GM21381 (cell line): ENCODE measurements at regions not wholly inside any gene's neighbourhood (a gene's known extent, or its start where the extent isn't known, plus 50 kb on each side); places are given as distances from the start of the nearest gene placed in this dataset.

Source experiments
- ATAC-seq: cut with Tn5 transposase; IDR thresholded peaks from one replicate; pipeline ENCODE4 v1.9.1; 2021; ENCODE audit warnings: mild to moderate bottlenecking, moderate library complexity; ENCODE audit not compliant: unreplicated experiment

DNA sequence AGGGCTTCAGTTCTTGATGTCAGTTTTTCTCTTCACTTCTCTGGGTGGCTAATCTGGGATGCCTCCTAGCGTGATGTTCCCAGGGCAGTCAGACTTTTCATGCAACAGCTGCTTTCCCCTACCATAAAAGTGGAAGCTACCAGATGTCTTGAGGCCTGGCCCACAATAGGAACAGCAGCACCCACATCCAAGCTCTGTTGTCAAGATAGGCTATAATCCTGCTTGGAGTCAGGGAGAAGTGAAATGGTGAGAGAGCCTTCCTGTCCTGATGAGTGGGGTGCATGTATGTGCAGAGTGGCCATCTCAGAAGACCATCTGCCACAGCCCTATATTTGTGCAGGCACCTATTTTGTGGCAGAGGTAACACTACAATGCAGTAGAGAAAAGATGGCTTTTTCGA, 108.0 kb downstream of the HTR5A start:
- no peak for ATAC-seq

DNA sequence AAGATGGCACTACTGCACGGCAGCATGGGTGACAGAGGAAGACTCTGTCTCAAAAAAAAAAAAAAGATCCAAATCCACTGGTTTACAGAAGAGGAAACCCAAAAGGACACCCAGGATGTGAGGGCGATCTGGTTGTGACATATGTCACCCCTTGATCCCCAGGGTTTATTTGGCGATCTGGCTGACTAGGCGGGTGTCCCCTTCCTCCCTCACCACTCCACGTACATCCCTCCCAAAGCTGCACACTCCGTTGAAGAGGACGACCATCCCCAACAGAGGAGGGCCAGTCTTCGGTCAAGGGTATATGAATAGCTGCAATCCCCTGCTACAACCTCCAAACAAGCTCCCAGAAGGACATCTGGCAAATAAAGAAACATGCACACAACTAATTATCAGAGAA, 111.6 kb downstream of the HTR5A start:
- ATAC-seq = no peak

- no peak for ATAC-seq
These were observed 112.4 kb downstream of the HTR5A start for GRCh38 chr7:155182406-155182970.

GRCh38 chr7:155183655-155184054, 113.5 kb downstream of the HTR5A start:
- no peak for ATAC-seq

- no peak for ATAC-seq
These were observed 112.8 kb upstream of the INSIG1 start for GRCh38 chr7:155184923-155185322.

DNA sequence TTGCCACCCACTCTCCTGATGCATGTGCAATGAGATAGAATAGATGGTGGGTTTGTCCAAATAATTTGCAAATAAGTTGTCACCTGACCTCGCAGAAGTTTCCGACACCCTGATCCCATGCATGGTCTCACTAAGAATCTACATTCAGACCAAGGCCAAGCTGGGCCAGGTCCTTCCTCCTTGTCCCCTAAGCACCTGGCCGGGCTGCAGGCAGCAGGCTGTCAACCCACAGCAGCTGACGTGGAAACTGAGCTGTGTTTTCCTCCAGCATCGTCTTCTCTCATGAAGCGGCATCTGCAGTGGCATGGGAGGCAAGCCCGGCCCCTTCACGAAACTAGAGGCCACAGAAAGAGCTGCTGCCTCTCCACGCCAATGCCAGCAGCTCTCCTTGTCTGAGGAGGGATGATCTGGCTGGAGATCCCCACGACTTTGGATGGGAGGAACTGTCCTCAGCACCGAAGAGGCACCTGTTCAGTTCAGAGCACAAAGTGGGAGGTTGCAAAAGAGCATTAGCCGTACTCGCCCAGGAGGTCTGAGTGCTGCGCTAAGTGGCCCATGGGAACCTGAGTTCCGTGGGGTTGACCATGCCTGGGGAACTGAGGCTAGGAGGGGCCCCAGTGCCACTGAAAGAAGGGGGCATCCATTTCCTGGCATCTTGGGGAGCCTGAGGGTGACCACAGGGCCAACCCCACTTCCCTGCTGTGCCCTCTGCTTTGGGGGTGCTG, 110.5 kb upstream of the INSIG1 start:
- no peak for ATAC-seq

- no peak for ATAC-seq
These were observed 109.3 kb upstream of the INSIG1 start for GRCh38 chr7:155188357-155188756.

DNA sequence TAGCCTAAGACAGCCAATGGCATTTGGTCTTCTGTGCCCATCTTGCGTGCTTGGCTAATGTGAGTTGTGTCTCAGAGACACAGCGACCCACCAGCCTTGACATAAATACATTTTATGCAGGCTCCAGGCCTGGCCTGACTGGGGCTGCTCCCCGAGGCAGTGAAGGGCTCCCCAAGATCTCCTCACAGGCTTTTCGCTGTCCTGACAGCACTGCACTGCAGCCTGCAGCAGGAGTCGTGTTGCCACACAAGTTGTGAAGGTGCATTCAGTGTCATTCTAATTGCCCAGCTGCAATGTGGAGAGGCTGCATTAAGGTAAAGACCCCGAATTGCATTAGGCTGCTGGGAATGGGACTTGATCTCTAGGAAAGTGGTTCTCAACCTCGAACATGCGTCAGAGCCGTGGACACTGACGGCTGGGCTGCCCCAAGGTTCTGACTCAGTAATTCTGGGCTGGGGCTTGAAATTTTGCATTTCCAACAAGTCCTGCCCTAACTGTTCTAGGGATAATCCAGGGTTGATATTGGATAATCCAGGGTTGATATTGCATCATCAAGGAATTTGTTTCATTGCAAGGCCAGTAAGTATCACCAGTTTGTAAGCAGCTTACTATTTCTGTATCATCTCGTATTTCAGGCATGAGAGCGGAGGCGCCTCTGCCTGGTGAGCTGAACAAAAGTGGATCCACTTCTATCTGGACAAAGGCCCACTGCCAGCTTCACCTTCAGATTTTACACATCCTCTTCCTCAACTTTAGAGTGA, 108.7 kb upstream of the INSIG1 start:
- ATAC-seq = no peak

DNA sequence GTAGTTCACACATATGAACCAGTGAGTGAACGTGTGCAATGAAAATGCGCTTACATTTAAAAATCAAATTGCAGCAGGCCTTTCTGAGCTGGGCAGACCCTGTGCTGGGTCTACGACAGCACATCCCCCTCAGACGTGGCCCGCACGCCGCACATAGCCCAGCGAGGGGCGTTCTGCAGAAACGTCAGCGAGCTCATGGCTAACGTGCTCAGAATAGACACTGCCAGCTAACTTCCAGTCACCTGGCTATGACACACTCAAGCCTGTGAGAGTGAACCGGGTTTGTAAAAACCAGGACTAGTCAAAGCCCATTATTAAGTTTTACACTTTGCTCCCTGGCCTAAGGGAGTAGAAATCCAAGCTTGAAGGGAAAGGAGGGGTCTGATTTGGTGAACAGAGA, 108.1 kb upstream of the INSIG1 start:
- ATAC-seq = no peak

GRCh38 chr7:155190688-155191087, 107.0 kb upstream of the INSIG1 start:
- ATAC-seq = peak; percentile 55

GRCh38 chr7:155191137-155191536, 106.5 kb upstream of the INSIG1 start:
- no peak for ATAC-seq

DNA sequence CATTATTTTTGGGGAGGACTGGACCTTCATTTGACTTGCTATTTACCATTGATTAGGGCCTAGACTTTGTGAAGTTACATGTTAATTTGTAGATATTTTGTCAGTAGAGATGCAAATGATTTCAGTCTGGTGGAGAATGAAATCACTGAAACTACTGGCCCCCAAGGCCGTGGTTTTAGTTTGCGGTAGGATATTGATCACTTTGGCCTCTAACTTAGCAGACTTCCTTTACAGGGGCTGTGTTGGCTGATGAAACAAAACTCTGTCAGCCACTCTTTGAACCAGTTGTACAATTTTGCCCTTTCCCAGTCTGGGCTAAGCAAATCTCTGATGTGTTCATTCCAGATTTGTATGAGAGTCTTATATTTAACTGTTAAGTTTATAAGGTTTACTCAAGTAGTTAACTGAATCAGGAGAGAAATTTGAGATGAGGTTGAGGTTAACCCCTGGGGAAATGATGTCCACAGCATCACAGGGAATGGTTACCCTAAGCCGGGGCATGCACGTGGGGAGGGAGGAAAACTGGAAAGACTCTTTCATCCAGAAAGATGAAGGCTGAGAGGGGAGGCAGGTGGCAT, 105.7 kb upstream of the INSIG1 start:
- ATAC-seq = peak; percentile 66

DNA sequence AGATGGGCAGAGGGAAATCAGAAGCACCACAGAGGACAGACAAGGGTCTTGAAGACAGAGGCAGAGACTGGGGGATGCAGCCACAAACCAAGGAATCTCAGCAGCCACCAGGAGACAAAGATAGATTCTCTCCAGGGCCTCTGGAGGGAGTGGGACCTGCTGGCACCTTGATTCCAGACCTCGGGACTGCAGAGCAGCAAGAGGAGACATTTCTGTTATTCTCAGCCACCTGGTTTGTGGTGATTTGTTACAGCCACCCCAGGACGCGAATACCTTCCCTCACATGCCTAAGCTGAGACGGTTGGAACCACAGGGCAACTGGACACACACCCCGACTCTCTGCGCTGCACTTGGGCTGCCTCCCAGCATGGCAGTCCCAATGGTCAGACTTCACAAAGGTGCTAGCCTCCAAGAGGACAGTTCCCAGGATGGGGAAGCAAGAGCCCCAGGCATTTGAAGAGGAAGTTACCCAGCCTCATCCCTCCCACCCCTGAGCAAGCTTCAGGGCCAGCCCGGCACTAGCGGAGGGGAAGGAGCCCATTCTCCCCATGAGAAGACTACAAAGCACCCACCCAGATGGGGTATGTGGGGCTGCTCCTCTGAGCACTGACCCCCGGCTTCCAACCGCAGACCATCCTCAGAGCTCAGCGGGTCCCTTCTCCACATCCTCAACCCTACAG, 104.6 kb upstream of the INSIG1 start:
- no peak for ATAC-seq

DNA sequence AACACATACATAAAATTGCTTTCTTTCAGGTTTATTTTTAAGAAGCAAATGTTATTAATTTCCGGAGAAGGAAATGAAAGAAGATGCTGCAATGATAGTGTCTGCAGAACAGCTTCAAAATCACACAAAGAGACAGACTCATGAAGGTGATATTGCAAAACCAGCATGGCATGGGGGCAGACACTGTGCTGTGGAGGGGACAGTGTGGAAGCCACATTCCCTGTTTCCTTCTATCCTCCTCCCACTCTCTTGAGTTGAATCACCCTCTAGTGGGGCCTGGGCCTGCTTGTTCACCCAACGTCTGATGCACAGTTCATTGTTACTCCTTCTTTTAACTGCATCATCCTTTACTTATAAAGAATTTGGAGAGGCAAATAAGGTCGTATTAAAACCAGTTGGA, 104.0 kb upstream of the INSIG1 start:
- no peak for ATAC-seq

DNA sequence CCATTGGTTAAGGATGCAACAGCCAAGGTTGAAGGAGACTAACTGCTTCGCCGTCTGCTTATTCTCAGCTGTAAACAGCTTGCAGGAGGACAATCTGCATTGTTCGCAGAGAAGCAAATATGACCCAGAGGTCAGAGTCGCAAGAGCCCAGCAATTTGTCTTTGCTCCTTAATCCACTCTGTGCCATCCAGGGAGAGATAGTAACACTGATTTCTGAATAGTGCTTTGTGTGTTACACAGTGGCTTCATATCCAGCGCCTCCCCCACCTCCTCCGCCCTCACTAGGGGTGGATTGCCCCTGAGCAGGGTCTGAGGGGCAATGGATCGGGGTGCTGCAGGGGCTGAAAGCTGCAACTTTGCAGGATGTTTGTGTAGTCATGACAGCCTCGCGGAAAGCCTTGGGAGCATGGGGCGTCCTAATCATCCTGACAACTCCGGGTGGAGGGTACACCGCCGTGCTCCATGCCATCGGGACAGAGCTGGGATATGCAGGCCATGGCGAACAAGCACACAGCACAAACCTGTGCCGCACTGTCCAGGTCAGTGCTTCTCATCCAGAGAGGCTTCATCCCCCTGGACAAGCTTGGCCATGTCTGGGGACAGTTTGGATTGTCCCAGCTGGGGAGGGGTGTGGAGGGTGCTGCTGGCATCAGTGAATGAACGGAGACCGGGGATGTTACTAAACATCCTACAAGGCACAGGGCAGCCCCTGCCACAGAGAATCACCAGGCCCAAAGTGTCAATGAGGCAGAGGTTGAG, 103.1 kb upstream of the INSIG1 start:
- no peak for ATAC-seq

DNA sequence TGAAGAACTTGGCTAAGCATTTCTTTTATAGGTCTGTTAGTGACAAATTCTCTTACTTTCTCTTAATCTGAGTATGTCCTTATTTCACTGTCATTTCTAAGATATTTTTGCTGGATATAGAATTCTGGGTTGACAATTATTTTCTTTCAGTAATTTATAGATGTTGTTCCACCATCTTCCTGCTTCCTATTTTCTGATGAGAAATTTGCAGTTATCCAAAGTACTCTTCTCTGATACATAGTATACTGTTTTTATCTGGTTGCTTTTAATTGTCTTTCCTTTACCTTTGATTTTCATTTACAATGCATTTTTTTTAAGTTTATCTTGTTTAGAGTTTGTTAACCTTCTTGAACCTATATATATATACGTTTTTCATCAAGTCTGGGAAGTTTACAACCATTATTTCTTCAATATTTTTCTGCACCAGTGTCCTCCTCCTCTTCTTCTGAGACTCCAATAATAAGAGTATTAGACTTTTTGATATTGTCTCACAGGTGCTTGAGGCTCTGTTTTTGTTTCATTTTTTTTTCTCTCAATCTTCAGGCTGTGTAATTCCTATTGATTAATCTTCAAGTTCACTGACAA, 101.6 kb upstream of the INSIG1 start:
- ATAC-seq = no peak

DNA sequence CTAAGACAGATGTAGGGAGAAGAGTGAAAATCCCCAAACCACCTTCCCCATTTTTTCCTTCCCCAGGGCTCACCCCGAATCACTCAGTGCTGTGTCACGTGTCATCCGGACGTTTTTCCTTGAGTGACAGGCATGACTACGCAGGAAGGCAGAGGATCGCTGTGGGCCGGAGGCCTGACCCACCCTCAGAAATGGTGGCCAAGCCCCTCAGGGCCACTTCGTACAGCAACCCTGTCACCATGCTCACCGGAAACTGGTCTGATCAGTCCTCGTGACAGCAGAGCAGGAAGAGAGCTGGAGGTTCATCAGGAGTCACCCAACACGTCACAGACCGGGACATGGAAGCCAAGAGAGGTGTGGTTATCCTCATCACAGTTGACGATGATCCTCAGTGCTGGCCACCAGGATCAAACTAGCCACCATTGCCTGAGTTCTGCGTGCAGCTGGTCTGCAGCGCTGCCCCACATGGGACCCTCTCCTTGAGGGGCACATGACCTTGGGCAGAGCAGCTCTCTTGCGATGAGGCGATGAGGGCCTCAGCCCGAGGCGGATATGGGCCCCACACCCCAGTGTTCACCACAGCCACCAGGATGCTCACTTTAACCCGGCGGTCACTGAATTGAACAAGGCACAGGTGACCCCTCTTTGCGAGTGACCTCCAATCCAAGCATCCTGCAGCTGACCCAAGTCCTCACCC, 99.3 kb upstream of the INSIG1 start:
- ATAC-seq = no peak

- peak; percentile 58 for ATAC-seq
These were observed 98.5 kb upstream of the INSIG1 start for GRCh38 chr7:155198901-155199845.
